ENCODE measurements at regions not wholly inside any gene's neighbourhood (a gene's known extent, or its start where the extent isn't known, plus 50 kb on each side); places are given as distances from the start of the nearest gene placed in this dataset.

- TF ChIP-seq POLR2AphosphoS5 (IDR thresholded peaks at IDR 0.05; ENCODE audit: borderline replicate concordance, low read depth, low read length) (no peak), EZH2 (IDR thresholded peaks at IDR 0.05) (no peak)
Observed at GRCh38 chr5:58224661-58225060, 235.2 kb downstream of the PLK2 start.

Measured in SK-N-MC (cell line).